Fibroblast of lung (primary cell): ENCODE measurements at regions not wholly inside any gene's neighbourhood (a gene's known extent, or its start where the extent isn't known, plus 50 kb on each side); places are given as distances from the start of the nearest gene placed in this dataset.

Source experiments
- EZH2 ChIP-seq: IDR thresholded peaks from 2 replicates; pipeline ENCODE4 v1.5.1; 2012; ENCODE audit warnings: low read length, control low read depth, mild to moderate bottlenecking; ENCODE audit errors: missing control alignments
- TF ChIP-seq, protein P1 (sequence below), 2 donors: IDR thresholded peaks in 1 of 2; conservative IDR thresholded peaks in 1 of 2; 1 replicate in 1 of 2; 2 replicates in 1 of 2; pipeline ENCODE4 v1.5.1; 2011 to 2012; ENCODE audit warnings: low read length in 2 of 2, control low read depth in 1 of 2, inconsistent platforms in 1 of 2, low read depth in 1 of 2, mild to moderate bottlenecking in 1 of 2

GRCh38 chr10:125232841-125233240 is 72.5 kb upstream of the CTBP2 start:
- TF ChIP-seq, protein P1, sequence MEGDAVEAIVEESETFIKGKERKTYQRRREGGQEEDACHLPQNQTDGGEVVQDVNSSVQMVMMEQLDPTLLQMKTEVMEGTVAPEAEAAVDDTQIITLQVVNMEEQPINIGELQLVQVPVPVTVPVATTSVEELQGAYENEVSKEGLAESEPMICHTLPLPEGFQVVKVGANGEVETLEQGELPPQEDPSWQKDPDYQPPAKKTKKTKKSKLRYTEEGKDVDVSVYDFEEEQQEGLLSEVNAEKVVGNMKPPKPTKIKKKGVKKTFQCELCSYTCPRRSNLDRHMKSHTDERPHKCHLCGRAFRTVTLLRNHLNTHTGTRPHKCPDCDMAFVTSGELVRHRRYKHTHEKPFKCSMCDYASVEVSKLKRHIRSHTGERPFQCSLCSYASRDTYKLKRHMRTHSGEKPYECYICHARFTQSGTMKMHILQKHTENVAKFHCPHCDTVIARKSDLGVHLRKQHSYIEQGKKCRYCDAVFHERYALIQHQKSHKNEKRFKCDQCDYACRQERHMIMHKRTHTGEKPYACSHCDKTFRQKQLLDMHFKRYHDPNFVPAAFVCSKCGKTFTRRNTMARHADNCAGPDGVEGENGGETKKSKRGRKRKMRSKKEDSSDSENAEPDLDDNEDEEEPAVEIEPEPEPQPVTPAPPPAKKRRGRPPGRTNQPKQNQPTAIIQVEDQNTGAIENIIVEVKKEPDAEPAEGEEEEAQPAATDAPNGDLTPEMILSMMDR (conservative IDR thresholded peaks at IDR 0.05 in 1 of 2, IDR thresholded peaks at IDR 0.05 in 1 of 2; ENCODE audit: low read depth in 1 of 2, low read length in 2 of 2), result no peak
- no peak for TF ChIP-seq EZH2
